Activated B cell treated with CpG ODN at 0.5 μM for 24 hours (primary cell): ENCODE measurements at regions not wholly inside any gene's neighbourhood (a gene's known extent, or its start where the extent isn't known, plus 50 kb on each side); places are given as distances from the start of the nearest gene placed in this dataset.

Source experiments
- ATAC-seq: fragments of 200-7000 bp; cut with Tn5 transposase; one replicate; pipeline ENCODE4 v1.10.0; 2021; ENCODE audit warnings: low read depth, mild to moderate bottlenecking, moderate library complexity
- CTCF ChIA-PET: fragments of 350-600 bp; sonication (Branson Sonifier 250); formaldehyde crosslinking; loops from one replicate; lab custom pipeline; 2021; ENCODE audit warnings: antibody characterized with exemption; lab: Charles Lee
- POLR2A ChIA-PET: fragments of 350-600 bp; sonication (Branson Sonifier 250); formaldehyde crosslinking; loops from one replicate; lab custom pipeline; 2021; ENCODE audit warnings: antibody characterized with exemption; lab: Charles Lee
- DNase-seq: peaks from one replicate; pipeline ENCODE4 v3.0.0; 2022
- H3K27ac Mint-ChIP-seq: one replicate; pipeline ENCODE4 v1.8.0; 2020; ENCODE audit warnings: mixed read lengths
- H3K27me3 Mint-ChIP-seq: one replicate; pipeline ENCODE4 v1.8.0; 2021; ENCODE audit warnings: mixed read lengths
- H3K36me3 Mint-ChIP-seq: one replicate; pipeline ENCODE4 v1.8.0; 2021; ENCODE audit warnings: low read depth, mixed read lengths
- H3K4me1 Mint-ChIP-seq: one replicate; pipeline ENCODE4 v1.8.0; 2021; ENCODE audit warnings: mixed read lengths
- H3K4me3 Mint-ChIP-seq: one replicate; pipeline ENCODE4 v1.8.0; 2020; ENCODE audit warnings: mild to moderate bottlenecking, mixed read lengths
- H3K9me3 Mint-ChIP-seq: one replicate; pipeline ENCODE4 v1.8.0; 2020; ENCODE audit warnings: mixed read lengths
- CTCF ChIP-seq: fragments of 200-600 bp; IDR thresholded peaks from one replicate; pipeline ENCODE4 v1.8.0; 2022; ENCODE audit warnings: antibody characterized with exemption, mild to moderate bottlenecking
- intact Hi-C: fragments of 100-400 bp; cut with micrococcal nuclease; formaldehyde crosslinking; loops from one replicate; pipeline ENCODE4 v1.15.1; 2024

GRCh38 chr6:146878168-146878951 lies 279.6 kb downstream of the ADGB start:
- DNase-seq (no peak), ATAC-seq (no peak)
- Mint-ChIP-seq H3K36me3 (no peaks in the 10 kb centered on the region), H3K27ac (no peak overlapping the region), H3K4me3 (no peak overlapping the region), H3K4me1 (peaks cover 15% of the 10 kb centered on the region), H3K27me3 (peaks cover 2% of the 10 kb centered on the region), H3K9me3 (no peaks in the 10 kb centered on the region)
- no peak for TF ChIP-seq CTCF
- intact Hi-C loops = loop anchor here (5.0 kb wide), 1 partner anchor 324 kb away; the partner anchor contains the start of gene STXBP5
- CTCF ChIA-PET = no interaction called here
- POLR2A ChIA-PET = no interaction called here

- H3K4me1 Mint-ChIP-seq = peaks cover 15% of the 10 kb centered on the region
- DNase-seq (no peak), ATAC-seq (no peak)
- no peak for TF ChIP-seq CTCF
- H3K27ac Mint-ChIP-seq = no peak overlapping the region
- peaks cover 2% of the 10 kb centered on the region for H3K27me3 Mint-ChIP-seq
- no peaks in the 10 kb centered on the region for H3K9me3 Mint-ChIP-seq
- ChIA-PET POLR2A (no interaction called here), CTCF (no interaction called here)
- no peaks in the 10 kb centered on the region for H3K36me3 Mint-ChIP-seq
- H3K4me3 Mint-ChIP-seq = no peak overlapping the region
- intact Hi-C loops = loop anchor here (5.0 kb wide), 1 partner anchor 323 kb away; the partner anchor contains the start of gene STXBP5
Measured at GRCh38 chr6:146878952-146879340, 280.2 kb downstream of the ADGB start.

- H3K4me3 Mint-ChIP-seq = no peak overlapping the region
- POLR2A ChIA-PET = no interaction called here
- intact Hi-C loops = loop anchor here (5.0 kb wide), 1 partner anchor 323 kb away; the partner anchor contains the start of gene STXBP5
- H3K9me3 Mint-ChIP-seq = no peaks in the 10 kb centered on the region
- DNase-seq = no peak
- no peak overlapping the region for H3K27ac Mint-ChIP-seq
- TF ChIP-seq CTCF = no peak
- peaks cover 2% of the 10 kb centered on the region for H3K27me3 Mint-ChIP-seq
- H3K36me3 Mint-ChIP-seq = no peaks in the 10 kb centered on the region
- CTCF ChIA-PET = no interaction called here
- ATAC-seq = no peak
- H3K4me1 Mint-ChIP-seq = peaks cover 15% of the 10 kb centered on the region
Measured at GRCh38 chr6:146879406-146880117, 280.8 kb downstream of the ADGB start.

GRCh38 chr6:146881228-146882181 lies 282.7 kb downstream of the ADGB start:
- TF ChIP-seq CTCF = no peak
- no peak for ATAC-seq
- Mint-ChIP-seq H3K27me3 (peaks cover 2% of the 10 kb centered on the region), H3K4me1 (peaks cover 8% of the 10 kb centered on the region), H3K36me3 (no peaks in the 10 kb centered on the region), H3K27ac (no peak overlapping the region), H3K9me3 (no peaks in the 10 kb centered on the region), H3K4me3 (no peak overlapping the region)
- DNase-seq = no peak
- POLR2A ChIA-PET = no interaction called here
- CTCF ChIA-PET = no interaction called here
- intact Hi-C loops = no loop called here
